Vagina (tissue), 2 donors: ENCODE measurements at regions not wholly inside any gene's neighbourhood (a gene's known extent, or its start where the extent isn't known, plus 50 kb on each side); places are given as distances from the start of the nearest gene placed in this dataset.

Source experiments
- POLR2A ChIP-seq, 2 donors: fragments of 450-650 bp; IDR thresholded peaks; one replicate each; pipeline ENCODE4 v1.6.1; 2017; ENCODE audit warnings: antibody characterized with exemption in 2 of 2, mild to moderate bottlenecking in 2 of 2, moderate library complexity in 2 of 2
- TF ChIP-seq, protein P1 (sequence below), 3 experiments: fragments of 450-650 bp in 2 of 3; fragments of 200-600 bp in 1 of 3; sonication (generic) in 1 of 3; IDR thresholded peaks; one replicate each; pipeline ENCODE4 v1.5.1; 2017 to 2019; ENCODE audit warnings: antibody characterized with exemption in 3 of 3, mild to moderate bottlenecking in 2 of 3, moderate library complexity in 2 of 3

GRCh38 chr3:189569473-189569872 lies 61.7 kb upstream of the TP63 start:
- TF ChIP-seq POLR2A (IDR thresholded peaks at IDR 0.05), result no peak
- TF ChIP-seq, protein P1, sequence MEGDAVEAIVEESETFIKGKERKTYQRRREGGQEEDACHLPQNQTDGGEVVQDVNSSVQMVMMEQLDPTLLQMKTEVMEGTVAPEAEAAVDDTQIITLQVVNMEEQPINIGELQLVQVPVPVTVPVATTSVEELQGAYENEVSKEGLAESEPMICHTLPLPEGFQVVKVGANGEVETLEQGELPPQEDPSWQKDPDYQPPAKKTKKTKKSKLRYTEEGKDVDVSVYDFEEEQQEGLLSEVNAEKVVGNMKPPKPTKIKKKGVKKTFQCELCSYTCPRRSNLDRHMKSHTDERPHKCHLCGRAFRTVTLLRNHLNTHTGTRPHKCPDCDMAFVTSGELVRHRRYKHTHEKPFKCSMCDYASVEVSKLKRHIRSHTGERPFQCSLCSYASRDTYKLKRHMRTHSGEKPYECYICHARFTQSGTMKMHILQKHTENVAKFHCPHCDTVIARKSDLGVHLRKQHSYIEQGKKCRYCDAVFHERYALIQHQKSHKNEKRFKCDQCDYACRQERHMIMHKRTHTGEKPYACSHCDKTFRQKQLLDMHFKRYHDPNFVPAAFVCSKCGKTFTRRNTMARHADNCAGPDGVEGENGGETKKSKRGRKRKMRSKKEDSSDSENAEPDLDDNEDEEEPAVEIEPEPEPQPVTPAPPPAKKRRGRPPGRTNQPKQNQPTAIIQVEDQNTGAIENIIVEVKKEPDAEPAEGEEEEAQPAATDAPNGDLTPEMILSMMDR (IDR thresholded peaks at IDR 0.05), result no peak
